ENCODE measurements at regions not wholly inside any gene's neighbourhood (a gene's known extent, or its start where the extent isn't known, plus 50 kb on each side); places are given as distances from the start of the nearest gene placed in this dataset.

DNA sequence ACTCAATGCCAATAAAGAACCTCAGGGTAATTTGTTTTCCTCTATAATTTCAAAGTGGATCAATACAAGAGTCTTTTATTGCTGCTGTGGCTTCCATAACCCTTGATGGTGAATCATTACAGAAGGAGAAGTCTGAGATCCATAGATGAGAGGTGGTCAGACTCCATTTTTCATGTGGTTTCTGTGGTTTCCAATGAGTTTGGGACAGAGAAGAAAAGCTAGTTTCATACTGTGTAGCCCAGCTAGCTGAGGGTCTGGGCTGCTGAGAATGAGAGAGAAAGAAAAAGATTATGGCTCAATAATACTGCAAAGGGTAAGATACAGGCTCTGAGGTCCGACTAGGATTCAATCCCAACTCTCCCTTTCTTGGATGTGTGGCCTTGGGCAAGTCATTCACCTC is 180.6 kb upstream of the LRRN1 start:
- TF ChIP-seq POLR2A (IDR thresholded peaks at IDR 0.05) (no peak), EP300 (IDR thresholded peaks at IDR 0.05) (no peak)
- TF ChIP-seq, protein P1, sequence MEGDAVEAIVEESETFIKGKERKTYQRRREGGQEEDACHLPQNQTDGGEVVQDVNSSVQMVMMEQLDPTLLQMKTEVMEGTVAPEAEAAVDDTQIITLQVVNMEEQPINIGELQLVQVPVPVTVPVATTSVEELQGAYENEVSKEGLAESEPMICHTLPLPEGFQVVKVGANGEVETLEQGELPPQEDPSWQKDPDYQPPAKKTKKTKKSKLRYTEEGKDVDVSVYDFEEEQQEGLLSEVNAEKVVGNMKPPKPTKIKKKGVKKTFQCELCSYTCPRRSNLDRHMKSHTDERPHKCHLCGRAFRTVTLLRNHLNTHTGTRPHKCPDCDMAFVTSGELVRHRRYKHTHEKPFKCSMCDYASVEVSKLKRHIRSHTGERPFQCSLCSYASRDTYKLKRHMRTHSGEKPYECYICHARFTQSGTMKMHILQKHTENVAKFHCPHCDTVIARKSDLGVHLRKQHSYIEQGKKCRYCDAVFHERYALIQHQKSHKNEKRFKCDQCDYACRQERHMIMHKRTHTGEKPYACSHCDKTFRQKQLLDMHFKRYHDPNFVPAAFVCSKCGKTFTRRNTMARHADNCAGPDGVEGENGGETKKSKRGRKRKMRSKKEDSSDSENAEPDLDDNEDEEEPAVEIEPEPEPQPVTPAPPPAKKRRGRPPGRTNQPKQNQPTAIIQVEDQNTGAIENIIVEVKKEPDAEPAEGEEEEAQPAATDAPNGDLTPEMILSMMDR (IDR thresholded peaks at IDR 0.05), result no peak
